GM19438 (cell line): ENCODE measurements at regions not wholly inside any gene's neighbourhood (a gene's known extent, or its start where the extent isn't known, plus 50 kb on each side); places are given as distances from the start of the nearest gene placed in this dataset.
"Not testable (repeated sequence)": the region's sequence is repeated elsewhere in the genome, so short reads cannot be mapped to it uniquely, and the experiment has no call there.

Source experiments
- ATAC-seq: cut with Tn5 transposase; IDR thresholded peaks from one replicate; pipeline ENCODE4 v1.9.1; 2021; ENCODE audit warnings: low read depth; ENCODE audit not compliant: unreplicated experiment

GRCh38 chr14:55803873-55804553 lies 224.0 kb downstream of the KTN1 start:
- ATAC-seq = no peak

- ATAC-seq = no peak
These were observed 225.2 kb downstream of the KTN1 start for GRCh38 chr14:55805250-55805649.

GRCh38 chr14:55807053-55807880 lies 227.3 kb downstream of the KTN1 start:
- no peak for ATAC-seq

- no peak for ATAC-seq
These were observed 227.9 kb downstream of the KTN1 start for GRCh38 chr14:55807881-55808379.

- no peak for ATAC-seq
These were observed 233.6 kb downstream of the KTN1 start for GRCh38 chr14:55813630-55814029.

GRCh38 chr14:55814064-55814463 lies 234.1 kb downstream of the KTN1 start:
- no peak for ATAC-seq

GRCh38 chr14:55814873-55815272 lies 234.9 kb downstream of the KTN1 start:
- ATAC-seq = no peak

GRCh38 chr14:55816225-55816624 lies 236.2 kb downstream of the KTN1 start:
- ATAC-seq = no peak

GRCh38 chr14:55819610-55820304 lies 239.8 kb downstream of the KTN1 start:
- ATAC-seq = peak; percentile 86

GRCh38 chr14:55822906-55823305 lies 242.9 kb downstream of the KTN1 start:
- no peak for ATAC-seq

- ATAC-seq = no peak
These were observed 252.3 kb downstream of the KTN1 start for GRCh38 chr14:55832122-55832911.

GRCh38 chr14:55832974-55833373 lies 253.0 kb downstream of the KTN1 start:
- peak; percentile 70 for ATAC-seq

GRCh38 chr14:55834390-55834789 lies 254.4 kb downstream of the KTN1 start:
- no peak for ATAC-seq

GRCh38 chr14:55835985-55836384 lies 256.0 kb downstream of the KTN1 start:
- ATAC-seq = no peak

GRCh38 chr14:55837467-55837866 lies 257.5 kb downstream of the KTN1 start:
- no peak for ATAC-seq

- no peak for ATAC-seq
These were observed 258.6 kb downstream of the KTN1 start for GRCh38 chr14:55838529-55839052.

- ATAC-seq = not testable (repeated sequence)
These were observed 259.4 kb downstream of the KTN1 start for GRCh38 chr14:55839301-55839947.

GRCh38 chr14:55840821-55841220 lies 260.8 kb downstream of the KTN1 start:
- no peak for ATAC-seq

GRCh38 chr14:55841625-55842024 lies 261.6 kb downstream of the KTN1 start:
- ATAC-seq = no peak
